Fibroblast of skin of right biceps (primary cell): ENCODE measurements at regions not wholly inside any gene's neighbourhood (a gene's known extent, or its start where the extent isn't known, plus 50 kb on each side); places are given as distances from the start of the nearest gene placed in this dataset.
"Not testable (repeated sequence)": the region's sequence is repeated elsewhere in the genome, so short reads cannot be mapped to it uniquely, and the experiment has no call there.

Experiments used
- DNase-seq: peaks from one replicate; pipeline ENCODE4 v3.0.0-alpha.2; 2013

DNA sequence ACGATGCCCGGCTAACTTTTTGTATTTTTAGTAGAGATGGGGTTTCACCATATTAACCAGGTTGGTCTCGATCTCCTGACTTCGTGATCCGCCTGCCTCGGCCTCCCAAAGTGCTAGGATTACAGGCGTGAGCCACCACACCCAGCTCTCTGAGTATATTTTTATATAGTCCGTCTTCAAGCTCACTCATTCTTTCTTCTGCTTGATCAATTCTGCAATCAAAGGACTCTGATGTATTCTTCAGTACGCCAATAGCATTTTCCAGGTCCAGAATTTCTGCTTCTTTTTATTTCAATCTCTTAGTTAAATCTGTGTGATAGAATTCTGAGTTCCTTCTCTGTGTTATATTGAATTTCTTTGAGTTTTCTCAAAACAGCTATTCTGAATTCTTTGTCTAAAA, 281.9 kb upstream of the PMFBP1 start:
- not testable (repeated sequence) for DNase-seq

DNA sequence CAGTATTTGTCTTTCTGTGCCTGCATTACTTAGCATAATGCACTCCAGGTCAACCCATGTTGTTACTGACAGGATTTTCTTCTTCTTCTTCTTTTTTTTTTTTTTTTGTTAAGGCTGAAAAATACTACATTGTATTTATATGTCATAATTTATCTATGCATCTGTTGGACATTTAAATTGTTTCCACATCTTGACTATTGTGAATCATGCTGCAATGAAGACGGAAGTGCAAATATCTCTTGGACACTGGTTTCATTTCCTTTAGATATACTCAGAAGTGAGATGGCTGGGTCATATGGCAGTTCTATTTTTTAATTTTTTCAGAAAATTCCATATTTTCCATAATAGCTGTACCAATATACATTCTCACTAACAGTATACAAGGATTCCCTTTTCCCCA, 272.7 kb upstream of the PMFBP1 start:
- no peak for DNase-seq

DNA sequence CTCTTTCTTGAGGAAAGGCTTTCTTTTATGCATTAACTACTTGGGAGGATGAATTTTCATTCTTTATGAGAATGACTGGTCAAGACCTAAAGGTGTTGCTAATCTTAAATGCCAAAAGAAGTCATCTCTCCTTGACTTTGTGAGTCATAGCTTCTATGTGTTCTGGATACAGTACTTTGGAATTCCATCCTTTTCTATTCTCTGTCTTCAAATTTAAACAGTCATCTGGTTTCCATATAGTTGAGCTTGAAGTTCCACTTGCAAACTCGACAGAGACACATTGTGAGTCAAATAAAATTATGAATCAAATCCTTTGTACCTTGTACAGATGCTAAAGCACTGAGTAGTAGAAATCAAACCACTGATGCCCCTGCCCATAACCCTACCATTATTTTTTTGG, 271.9 kb upstream of the PMFBP1 start:
- peak; percentile 17 for DNase-seq

DNA sequence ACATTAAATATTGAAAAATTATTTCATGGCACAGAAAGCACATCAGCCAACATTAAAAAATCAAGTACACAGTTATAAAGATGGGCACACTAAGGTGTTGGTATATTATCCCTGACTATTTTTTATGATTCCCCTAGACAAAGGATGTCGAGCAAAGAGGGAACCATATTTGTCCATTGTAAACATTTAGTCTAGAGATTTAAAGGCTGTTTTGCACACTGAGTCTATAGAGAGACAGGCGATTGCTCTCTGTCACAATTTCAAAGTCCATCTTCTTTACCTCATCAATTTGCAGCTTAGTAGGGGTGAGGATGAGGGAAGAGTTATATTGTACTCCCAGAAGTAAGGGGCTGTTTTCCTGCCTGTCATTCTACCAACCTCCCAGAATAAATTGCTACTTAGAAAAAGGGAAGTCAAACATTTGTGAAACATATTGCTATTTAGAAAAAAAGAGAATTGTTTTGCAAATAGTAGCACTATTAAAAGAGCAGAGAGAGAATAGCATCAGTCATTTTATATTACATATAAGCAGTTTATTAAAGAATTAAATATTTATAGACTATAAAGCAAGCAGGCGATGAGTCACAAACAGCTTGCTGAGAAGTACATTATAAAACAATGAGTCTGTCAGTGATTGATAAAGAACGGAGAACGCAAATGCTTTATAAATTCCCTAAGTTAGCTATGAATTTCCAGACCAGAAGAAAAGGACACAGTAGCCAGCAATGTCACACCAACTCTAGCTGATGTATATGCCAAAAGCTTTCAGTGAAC, 270.6 kb upstream of the PMFBP1 start:
- peak; percentile 6 for DNase-seq

DNA sequence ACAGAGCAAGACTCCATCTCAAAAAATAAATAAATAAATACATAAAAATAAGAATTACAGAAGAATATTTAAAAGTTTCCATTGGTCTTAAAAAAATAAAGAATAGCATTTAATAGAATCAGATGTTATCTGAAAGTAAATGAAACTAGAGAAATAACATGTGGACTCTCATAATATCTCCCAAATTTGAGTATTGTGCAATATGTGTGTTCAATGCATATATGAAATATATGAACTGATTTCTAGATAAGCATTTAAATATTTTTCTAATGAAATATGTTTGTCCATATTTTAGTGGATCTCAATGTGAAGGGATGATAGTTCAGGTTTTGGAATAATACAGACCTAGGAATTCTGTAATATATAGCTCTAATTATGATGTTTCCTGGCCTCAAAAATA, 265.9 kb upstream of the PMFBP1 start:
- no peak for DNase-seq

DNA sequence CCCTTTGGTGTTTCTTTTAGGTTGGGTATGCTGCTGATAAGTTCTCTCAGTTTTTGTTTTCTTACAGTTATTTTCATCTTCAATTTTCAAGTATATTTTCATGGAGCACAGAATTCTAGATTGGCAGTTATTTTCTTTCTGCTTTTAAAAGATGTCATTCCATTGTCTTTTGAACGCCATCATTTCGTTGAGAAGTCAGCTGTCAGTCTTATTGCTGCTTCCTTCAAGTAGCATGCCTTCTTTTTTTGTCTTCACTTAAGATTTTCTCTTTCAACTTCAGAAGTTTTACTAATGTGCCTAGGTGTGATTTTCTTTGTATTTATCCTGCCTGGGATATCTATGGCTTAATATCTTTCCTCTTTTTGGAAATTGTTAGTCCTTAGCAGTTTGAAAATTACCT, 262.2 kb upstream of the PMFBP1 start:
- DNase-seq, result peak; percentile 33

DNA sequence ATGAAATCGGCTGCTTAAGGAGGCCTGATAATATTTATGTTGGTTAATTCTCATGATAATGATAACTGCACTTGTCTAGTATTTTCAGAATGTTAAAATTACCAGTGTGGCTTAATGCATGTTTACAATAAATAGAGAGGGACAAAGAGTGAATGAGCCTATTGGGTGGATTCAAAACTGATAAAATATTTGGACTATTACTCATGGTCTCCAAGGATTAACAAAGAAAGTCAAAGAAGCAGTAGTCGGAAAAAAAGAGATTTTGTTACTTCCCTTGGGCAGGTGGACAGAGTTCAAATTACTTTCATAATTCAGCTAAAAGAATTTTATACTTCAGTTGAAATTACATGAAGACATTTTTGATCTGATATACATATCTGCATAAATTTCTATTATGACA, 258.2 kb upstream of the PMFBP1 start:
- DNase-seq, result no peak

DNA sequence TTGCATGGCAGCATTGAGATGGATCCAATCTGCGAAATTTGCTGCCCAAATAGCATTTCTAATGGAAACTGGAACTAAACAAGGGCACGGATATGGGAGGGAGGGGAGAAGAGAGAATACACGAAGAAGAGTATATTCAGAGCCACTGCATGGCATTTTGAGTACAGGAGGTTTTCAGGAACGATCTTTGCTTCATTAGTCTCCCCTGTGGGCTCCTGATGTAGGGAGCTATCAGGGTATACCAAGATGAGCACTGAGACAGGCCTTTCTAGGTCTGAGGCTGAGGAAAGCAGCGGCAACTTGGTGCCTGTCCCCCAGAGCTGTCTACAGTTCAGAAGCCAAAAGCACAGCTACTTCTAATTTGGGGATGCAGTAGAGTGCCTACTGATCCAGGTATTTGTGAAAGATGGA, 257.7 kb upstream of the PMFBP1 start:
- DNase-seq, result no peak

DNA sequence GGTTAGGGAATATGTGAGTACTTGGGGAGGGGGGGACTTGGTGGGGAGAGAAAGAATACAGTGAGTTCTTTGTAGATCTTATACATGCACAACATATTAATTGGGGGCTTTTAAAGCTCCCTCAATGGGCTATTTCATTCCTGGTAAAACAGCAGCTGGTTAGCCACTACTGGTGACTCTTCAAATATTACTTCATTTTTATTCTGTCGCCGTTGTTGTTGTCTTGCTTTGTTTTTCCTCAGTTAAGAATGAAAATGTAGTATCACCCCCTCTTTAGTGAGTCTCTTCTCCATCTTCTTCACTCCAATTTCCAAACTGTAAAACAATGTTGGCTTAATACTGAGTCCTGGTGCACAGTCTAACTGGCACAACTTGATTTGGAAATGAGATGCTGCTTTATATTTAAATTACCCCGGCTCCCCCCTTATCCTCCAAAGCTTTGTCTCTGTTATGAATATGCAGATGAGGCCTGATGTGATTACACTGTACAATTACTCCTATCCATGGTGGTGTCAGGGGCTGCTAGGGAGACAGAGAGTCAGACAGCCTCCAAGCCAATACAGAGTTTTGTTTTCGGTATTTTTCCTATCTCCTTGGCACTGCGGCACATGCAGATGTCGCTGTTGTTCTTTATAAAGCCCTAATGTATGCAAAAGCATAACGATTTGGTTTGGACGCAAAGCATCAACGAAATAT, 256.9 kb upstream of the PMFBP1 start:
- no peak for DNase-seq

DNA sequence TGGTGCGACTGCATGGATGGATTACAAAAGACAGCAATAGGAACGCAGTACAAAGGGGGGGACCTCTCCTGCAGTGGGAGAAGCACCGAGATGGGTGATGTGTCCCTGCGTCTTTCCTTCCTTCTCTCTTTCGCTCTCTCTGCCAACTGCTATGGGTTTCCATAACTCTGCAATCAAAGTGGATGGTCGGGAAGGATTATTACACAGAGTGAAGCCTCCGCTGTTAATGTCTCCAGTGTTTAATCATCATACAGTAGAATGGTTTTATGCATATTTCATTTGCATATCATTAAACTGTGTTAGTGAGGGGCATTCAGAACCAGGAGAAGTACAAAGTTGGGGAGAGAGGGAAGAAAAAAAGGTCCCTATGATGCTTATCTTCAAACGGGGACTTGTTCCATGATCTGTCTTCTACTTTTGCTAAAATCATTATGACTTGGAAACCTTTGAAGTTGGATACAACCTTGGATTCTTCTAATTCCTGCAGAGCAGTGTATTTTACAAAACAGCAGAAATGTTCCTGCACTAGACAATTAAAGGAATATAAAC, 255.9 kb upstream of the PMFBP1 start:
- no peak for DNase-seq

DNA sequence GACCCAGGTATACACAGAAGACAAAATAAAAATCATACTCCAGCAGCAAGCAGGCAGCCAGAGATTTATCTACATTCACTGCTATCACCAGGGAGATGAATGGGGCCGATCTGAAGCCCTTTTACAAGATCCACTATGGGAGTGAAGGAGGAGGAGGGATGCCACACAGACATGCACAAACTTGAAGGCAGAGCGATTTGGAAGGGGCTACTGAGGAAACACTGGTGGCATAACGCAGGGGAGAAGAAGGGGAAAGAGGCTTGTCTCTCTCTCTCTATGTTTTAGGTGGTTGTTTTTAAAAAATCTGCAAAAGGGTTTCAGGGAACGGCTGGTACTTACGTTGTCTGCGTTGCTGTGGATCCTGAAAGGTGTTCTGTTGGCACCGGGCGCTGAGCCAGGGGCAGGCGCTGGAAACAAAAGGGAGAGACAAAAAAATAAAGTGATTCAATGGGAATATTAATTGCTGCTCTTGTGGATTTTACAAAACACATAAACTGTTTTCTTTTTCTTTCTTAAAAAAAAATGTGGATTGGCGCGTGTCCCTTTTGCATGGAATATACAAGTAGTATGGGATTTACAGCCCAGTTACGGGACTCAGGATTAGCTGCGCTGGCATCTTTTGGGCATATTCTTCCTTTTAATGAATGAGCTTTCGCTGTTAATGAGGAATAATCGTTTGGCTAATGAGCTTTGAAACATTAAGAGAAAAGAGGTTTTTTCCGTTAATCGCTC, 255.3 kb upstream of the PMFBP1 start:
- DNase-seq, result no peak

DNA sequence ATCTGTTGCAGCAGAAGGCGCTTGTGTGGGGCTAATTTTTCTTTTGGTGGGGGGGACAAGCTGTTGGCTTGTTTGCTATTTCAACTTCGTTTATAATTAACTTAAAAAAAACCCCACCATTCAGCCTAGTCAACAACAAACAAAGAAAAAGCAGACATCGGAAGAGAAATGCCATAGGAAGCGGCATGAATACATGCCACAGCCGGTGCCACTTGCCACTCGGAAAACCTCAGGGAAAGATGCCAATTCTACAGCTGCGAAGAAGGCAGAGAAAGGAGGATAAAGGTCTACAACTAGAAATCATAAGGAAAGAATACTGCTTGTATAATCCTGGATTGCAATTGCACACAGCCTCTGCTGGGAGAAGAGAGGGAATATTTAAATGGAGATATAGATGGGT, 254.4 kb upstream of the PMFBP1 start:
- DNase-seq, result no peak

DNA sequence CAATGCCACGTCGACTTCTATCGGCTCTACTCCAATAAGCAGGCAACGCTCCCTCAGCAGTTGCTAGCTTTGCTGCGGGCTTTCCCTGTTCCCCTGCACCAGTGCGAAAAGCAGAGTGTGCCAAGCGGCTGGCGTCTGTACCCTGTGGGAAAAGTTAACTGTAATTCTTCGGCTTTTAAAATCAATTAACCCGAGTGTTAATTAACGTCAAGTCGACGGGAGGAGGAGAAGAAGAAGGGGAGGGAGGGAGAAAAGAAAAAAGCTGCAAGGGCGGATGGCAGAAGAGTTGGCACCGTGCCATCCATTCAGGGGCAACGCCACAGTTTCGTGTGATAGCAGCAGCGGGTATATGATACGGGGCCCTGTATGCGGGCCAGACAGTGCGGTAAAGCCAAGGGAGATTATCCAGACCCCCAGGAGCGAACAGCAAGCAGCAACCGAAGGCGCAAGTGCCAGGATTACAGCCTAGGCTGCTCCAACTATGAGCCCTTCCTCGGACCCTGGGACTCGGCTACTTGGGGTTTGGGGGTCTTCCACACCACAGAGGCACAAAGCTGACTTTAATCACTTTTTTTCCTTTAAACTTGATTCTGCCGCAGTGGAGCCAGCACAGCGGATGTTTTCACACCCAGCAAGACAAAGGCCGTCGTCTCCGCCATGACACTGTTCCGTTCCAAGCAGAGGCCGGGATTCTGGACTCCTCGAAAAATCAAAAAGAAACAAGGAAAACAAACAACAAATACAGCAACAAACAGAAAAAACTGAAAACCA, 253.8 kb upstream of the PMFBP1 start:
- no peak for DNase-seq

DNA sequence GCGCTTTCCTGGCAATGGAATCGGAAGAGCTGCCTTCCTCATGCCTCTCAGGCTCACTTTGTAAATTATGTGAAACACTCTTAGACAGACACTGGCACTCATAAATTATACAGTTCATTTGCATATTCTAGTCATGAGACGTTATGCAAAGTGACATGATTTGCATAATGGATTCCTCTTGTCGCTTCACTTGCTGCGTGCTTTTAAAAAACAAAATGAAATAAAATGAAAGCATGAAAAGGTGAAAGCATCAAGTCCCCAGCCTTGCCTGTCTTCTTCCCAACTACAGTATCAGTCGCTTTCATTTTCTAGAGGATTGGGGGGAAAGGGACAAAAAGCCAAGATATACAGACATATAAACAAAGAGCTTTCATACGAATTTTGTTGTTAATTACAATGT, 252.8 kb upstream of the PMFBP1 start:
- no peak for DNase-seq

DNA sequence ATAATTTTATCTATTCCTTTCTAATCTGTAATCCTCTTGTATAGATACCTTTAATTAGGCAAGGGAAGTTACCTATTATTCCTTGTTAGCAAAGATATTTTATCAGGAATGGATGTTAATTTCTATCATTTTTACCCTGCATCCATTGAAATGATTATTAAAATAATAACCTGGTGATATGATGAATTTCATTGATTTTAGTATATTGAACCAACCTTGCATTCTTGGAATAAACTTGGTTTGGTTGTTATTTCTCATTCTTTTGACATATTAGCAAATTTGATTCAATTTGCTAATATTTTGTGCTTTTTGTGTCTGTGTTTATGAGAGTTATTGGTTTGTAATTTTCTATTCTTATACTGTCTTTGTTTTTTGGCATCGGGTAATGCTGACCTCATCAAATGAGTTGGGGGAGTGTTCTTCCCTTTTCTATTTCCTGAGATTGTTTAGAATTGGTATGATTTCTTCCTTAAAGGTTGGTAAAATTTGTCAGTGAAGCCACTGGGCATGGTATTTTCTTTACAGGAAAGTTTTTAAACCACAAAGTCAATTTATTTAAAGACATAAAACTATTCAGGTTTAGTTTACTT, 250.4 kb upstream of the PMFBP1 start:
- DNase-seq, result no peak

DNA sequence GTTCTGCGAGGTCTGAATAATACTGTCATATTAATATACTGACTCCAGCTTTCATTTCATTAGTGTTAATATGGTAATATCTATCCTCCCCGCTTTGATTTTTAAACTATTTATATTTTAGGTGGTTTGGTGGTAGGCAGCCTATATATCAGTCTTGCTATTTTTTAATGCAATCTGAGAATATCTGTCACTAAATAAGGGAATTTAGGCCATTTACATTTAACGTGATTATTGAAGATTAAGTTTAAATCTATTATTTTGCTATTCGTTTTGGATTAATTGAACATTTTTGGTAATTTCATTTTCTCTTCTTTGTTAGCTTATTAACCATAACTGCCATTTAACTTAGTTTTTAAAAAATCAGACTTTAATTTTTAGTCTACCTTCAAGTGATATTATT, 247.7 kb upstream of the PMFBP1 start:
- no peak for DNase-seq

DNA sequence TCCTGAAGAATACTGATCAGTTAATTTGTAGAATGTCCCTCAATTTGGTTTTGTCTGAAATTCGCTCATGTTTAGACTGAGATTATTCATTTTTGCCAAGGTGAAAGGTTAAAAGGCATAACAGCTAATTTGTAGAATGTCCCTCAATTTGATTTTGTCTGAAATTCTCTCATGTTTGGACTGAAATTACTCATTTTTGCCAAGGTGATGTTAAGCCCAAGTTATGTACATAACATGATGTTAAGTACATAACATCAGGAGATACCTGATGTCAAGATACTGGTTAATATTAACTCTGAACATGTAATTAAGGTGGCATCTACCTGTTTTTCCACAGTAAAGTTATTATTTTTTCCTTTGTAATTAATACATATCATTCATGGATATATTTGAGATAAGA, 243.4 kb upstream of the PMFBP1 start:
- DNase-seq, result no peak

DNA sequence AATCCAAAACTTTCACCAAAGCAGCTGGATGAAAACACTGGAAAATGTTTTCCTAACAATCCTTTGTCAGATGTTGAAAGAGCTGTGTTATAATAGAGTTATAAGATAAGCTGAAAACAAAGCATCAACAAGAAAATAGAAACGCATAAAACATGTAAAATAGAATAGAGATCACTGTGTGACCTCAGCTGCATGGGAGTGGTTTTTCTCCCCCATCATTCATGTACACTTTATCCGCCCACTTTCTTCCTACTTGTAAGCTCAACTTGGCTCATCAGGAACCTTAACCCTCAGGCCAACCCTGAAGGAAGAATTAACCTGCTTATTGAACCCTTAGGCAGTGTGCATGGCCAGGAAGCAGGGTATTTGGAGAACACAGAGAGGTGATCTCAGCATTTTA, 238.5 kb upstream of the PMFBP1 start:
- no peak for DNase-seq

DNA sequence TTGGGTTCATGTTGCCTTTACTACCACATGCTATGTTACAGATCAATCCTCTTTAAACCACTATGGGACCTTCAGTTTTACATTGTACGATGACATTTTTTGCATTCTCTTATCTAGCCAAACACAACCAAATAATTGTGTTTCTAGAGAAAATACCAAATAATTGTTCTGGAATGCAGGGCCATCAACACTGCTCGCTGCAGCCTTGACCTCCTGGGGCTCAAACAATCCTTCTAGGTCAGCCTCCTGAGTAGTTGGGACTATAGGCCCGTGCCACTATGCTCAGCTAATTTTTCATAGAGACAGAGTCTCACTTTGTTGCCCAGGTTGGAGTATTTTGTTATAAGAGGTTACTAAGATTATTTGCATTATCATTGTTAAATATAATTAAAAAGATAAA, 237.5 kb upstream of the PMFBP1 start:
- DNase-seq, result no peak

DNA sequence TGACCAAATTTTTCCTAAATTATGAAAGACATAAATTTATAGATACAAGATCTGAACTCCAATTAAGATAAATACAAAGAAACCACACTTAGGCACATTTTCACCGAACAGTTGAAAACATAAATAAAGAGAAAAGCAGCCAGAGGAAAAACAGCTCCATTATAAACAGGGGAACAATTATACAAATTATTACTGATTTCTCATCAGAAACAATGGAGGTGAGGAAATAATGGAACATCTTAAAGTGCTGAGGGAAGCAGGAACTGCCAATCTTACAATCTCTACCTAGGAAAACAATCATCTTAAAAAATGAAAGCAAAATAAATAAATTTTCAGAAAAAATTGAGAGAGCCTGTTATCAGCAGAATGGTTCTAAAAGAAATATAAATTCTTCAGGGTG, 234.4 kb upstream of the PMFBP1 start:
- DNase-seq, result no peak

DNA sequence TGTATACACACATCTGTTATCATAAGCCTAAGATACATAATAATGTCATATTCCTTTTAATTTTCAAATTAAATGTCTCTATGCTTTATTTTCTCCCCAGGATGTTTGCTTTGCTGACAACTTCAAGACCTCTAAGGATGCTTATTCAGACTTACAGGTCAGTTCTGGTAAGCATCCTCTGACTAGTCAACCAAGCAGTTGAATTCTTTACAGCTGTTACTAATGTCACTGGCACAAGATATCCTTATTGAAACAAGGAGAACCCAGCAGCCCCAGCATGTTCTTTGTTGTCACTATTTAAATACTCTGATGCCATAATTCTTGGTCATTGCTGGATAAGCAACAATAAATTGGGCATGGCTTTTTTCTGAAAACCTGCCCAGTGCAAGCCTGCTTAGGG, 232.3 kb upstream of the PMFBP1 start:
- DNase-seq, result peak; percentile 10

DNA sequence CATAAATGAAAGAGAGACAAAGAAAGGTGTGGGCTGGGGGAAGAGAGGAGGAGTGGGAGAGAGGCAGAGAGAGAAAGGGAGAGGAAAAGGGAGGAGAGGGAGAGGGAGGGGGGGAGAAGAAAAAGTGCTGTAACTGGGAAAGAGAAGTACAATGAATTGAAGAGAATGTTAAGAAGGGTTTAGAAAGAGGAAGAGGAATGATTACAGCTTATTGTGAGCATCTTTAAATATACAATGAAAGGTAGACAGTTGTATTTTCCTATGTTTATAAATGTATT, 229.1 kb upstream of the PMFBP1 start:
- DNase-seq, result no peak
